ENCODE measurements at regions not wholly inside any gene's neighbourhood (a gene's known extent, or its start where the extent isn't known, plus 50 kb on each side); places are given as distances from the start of the nearest gene placed in this dataset.

GRCh38 chr13:78420814-78421213 lies 182.5 kb downstream of the POU4F1 start:
- DNase-seq, result no peak

GRCh38 chr13:78413887-78414553 lies 189.3 kb downstream of the POU4F1 start:
- DNase-seq, result no peak

- DNase-seq, result no peak
Measured at GRCh38 chr13:78410847-78411246, 192.5 kb downstream of the POU4F1 start.

DNA sequence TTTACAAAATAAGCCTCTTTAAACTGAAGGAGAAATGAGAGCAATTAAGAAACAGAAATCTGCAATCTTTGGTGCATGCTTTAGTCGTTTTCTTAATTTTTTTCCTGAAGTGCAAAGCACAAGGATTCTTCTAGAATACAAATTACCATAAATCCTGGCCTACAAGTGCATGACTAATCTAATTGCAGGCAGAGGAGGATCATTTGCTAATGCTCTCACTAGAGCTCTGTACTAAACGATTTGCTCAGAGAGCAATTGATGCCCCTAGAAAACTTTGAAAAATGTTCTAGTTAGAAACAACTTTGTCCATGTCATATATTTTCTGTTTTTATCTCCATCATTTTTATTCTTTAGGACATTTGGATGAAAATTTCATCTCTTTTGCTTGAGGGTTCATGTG lies 193.2 kb downstream of the POU4F1 start:
- no peak for DNase-seq

DNA sequence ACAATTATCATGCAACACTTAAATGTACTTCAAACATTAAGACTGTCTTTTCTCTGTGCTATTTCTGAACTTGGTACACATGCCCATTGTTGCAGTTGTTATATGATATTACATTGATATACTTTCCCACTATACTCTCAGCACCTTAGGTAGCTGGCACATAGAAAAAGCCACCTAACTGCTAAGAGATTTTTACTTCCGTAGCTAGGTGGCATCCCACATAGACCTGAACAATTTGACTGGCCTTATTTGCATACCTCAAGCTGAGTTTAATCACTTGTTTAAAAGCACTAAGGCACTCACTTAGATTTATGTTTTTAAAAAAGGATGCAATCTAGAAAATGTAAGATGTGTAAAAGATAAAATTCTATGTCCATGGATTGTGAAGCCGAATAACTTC lies 194.2 kb downstream of the POU4F1 start:
- no peak for DNase-seq

GRCh38 chr13:78404846-78405360 lies 198.4 kb downstream of the POU4F1 start:
- no peak for DNase-seq

DNA sequence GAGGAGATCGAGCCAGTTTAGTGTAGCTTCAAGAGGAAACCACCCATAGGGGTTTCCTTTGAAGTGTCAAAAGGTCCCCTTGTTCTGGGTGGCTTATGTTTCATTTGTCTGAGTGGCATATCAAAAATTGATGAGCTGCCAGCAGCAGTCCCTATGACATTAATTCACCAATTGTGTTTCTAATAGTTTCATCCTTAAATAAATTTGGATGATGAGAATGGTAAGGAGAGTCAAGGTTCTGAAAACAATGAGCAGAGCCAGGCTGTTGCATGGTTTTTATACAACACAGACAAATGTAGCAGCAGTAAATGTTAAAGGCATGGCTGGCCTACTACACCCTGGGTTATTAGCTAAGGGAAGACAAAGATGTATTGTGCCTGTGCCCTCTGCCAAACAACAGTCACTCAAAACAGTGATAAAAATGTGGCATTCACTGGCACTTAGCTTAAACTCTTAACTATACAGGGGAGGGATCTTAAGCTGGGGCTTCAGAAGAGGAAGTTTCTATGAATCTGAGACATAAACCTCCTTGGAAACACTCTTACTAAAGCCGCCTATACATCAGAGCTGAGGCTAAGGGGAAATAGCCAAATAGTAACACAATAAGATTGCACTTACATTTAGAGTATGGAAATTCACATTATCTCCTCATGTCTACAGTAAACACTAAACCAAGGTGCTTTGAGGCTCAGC lies 200.5 kb downstream of the POU4F1 start:
- no peak for DNase-seq

DNA sequence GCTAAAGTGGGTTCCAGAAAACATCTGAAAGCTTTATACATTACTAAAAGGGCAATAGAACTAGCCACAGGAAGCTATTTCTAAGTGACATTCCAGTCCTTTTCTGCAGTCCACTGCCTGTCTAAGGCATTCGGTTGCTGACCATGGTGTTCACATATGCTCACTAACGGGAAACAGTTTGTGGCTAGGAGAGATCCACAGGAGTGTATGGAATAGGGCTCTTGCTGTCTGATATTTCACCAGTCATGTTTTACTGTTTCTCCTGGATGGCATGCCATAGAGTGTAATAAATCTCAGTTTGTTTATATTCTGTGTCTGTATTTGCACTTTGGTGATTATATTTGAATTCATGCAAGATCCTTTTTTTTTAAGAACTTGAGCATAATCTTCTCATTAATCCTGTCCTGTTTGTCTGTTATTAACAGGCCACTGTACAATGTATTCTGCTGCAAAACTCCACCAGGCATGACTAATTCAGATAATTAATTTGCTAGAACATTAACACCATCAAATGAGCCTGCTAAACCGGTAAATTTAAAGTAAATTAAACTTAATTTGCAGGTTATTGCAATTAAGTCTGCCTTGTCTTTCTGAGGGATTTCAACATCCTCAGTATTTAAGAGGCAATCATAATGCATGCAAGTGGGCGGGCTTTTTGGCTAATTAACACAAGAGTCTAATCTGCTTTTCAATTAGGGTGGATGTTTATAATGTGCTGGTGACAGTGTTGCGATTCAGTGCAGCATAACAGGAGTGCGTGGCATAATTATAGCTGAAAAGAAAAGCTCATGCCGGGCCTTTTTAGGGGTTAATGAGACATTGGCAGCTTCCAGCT lies 201.3 kb downstream of the POU4F1 start:
- peak; percentile 8 to 48 for DNase-seq

DNA sequence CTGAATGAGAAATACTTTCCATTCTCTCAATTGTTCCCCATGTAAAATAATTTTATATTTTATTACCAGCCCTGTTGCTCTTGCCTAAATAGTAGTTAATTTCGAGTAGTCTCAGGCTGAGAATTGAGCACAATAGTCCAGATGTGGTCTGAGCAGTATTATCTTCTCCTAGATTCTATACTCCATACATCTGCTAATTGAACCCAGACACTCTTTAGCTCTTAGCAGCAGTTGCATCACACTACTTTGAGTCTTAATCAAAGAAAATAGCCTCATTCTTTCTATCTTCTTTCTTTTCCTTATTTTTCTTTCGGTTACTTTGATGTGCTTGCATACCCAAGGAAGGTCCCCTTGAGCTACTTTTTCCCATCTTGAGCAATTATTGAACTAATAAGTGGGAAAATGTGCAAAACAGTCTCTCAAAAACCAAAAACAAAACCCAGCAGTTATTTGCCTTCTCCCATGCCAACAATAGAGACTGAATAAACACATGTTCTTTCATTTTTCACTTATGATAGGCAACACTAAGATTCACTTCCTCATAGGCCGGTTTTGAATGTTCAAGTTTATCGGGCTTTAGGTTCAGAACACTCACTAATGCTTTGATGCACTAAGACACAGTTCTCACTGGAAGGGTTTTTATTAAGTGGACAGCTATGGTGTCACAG lies 204.5 kb downstream of the POU4F1 start:
- DNase-seq, result no peak

- peak in 1 of 2 experiments; percentile 55 for DNase-seq
Measured at GRCh38 chr13:78393286-78394142, 209.8 kb downstream of the POU4F1 start.

- peak in 1 of 2 experiments; percentile 21 for DNase-seq
Measured at GRCh38 chr13:78383899-78384298, 219.5 kb downstream of the POU4F1 start.

DNA sequence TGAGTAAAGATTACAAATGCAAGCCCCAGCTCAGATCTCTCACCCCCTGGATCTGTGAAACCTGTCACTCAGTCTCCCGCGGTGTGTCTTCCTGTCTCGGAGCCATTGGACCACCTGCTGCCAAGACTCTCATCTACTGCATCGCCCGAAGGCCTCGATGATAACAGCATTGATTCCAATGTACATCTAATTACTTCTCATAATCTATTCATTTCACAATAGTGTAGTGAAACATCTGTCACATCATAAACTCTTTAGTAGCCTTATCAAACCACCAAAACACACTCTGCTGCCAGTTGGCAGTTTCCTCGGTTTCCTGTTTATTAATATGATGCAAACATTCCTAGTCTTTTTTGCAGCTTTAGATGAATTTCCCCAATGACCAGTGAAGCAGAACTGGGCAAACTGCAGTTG lies 220.3 kb downstream of the POU4F1 start:
- DNase-seq, result peak; percentile 66 to 80

GRCh38 chr13:78382491-78382890 lies 220.9 kb downstream of the POU4F1 start:
- DNase-seq, result peak; percentile 96

- DNase-seq, result no peak
Measured at GRCh38 chr13:78376822-78377221, 226.5 kb downstream of the POU4F1 start.

DNA sequence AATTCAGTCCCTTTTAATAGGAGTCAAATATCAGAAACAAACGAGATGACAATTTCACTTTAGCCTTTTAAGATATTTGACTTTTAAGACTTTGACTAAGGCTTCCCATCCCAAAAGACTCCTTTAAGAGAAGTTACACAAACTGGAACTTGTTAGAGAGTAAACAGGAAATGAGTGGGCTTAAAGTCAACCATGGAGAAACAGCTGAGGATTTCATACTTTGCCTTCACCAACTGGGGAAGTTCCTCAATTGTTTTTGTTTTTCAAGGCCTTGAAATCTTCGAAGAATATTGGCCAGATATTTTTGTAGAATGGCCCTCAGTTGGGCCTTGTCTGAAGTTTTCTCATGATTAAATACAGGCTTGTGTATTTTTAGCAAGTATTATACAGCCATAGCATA lies 227.3 kb downstream of the POU4F1 start:
- no peak for DNase-seq

DNA sequence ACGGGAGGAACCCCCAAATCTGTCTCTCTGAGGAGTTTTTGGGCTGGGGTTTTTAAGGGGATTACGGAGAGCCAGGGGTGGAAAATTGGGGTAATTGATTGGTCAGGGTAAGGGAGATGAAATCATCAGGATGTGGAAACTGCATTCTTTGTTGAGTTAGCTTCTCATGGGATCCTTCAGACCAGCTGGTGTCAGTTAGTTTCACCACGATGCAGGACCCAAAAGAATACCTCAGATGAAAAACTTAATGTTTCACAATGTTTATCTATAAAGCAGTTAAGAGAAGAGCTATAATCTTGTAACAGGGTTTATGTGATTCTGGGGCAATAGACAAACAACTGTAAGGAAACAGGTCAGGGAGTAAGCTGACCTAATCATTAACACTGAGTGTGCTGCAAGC lies 230.8 kb downstream of the POU4F1 start:
- DNase-seq, result no peak

- DNase-seq, result no peak
Measured at GRCh38 chr13:78370231-78370630, 233.1 kb downstream of the POU4F1 start.

DNA sequence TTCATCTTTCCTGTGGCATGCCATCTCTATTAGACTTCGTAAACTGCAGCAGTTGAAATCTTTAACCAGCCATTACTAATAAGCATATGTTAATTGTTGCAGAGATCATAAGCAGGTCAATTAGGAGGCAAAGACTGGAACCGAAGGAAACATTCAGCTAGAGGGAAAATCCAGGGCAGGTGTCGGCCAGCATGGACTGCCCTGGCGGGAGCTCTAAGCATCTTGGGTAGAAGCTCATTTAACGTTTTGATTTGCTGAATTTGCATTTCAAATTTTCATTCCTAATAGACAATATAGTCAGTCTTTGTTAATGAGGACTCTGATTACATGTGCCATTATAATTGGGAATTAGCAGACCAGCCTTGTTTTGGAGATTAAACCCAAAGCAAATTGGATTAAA lies 238.6 kb downstream of the POU4F1 start:
- DNase-seq, result peak; percentile 62 to 79

DNA sequence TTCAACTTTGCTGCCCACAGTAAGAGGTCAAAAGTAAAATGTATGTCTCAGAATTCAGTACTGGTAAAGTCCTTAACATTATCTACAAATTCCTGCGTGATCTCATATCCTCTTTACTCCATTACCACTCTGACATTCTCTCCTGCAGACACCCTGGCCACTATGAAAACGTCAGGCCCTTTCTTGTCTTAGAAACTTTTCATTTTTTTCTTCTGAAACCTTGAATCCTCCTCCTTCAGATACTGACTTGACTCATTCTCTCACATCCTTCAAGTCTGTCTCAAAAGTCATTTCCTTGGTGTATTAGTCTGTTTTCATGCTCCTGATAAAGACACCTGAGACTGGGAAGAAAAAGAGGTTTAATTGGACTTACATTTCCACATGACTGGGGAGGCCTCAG lies 262.3 kb downstream of the POU4F1 start:
- DNase-seq, result no peak

- no peak for DNase-seq
Measured at GRCh38 chr13:78339927-78340326, 263.4 kb downstream of the POU4F1 start.

- no peak for DNase-seq
Measured at GRCh38 chr13:78334059-78334458, 269.3 kb downstream of the POU4F1 start.

- peak; percentile 22 to 43 for DNase-seq
Measured at GRCh38 chr13:78326633-78327032, 276.7 kb downstream of the POU4F1 start.

All from NCI-H524 (cell line).